GM12891 (cell line): ENCODE measurements at regions not wholly inside any gene's neighbourhood (a gene's known extent, or its start where the extent isn't known, plus 50 kb on each side); places are given as distances from the start of the nearest gene placed in this dataset.

ENCODE experiments used
- POLR2A ChIP-seq: IDR thresholded peaks from 2 replicates; pipeline ENCODE4 v1.6.1; 2011; ENCODE audit warnings: low read depth, low read length, control low read depth
- POLR2AphosphoS5 ChIP-seq: IDR thresholded peaks from 2 replicates; pipeline ENCODE4 v1.6.1; 2011; ENCODE audit warnings: low read depth, low read length, control low read depth

DNA sequence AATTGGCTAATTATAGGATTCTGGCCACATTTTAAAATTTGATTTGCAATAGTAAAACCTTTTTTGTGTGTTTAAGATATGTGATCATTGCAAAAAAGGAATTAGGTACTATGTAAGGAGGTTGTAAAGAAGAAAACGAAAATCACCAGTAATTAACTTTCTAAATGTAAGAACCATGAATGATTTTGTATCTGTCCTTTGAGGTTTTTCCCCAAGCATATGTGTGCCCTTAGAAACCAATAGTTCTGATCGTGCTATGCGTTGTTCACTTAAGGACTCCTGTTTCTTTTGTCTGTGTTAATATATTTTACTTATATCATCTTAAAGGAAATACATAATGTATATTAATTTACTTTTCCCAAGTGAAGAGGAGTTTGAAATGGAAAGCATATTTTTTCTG is 410.2 kb downstream of the PSAT1 start:
- TF ChIP-seq POLR2A (no peak), POLR2AphosphoS5 (no peak)
